Astrocyte (in vitro differentiated cells and primary cell): ENCODE measurements at regions not wholly inside any gene's neighbourhood (a gene's known extent, or its start where the extent isn't known, plus 50 kb on each side); places are given as distances from the start of the nearest gene placed in this dataset.

Experiments
- EZH2 ChIP-seq: IDR thresholded peaks from 2 replicates; pipeline ENCODE4 v1.6.1; 2012; ENCODE audit warnings: mild to moderate bottlenecking, low read length, inconsistent platforms; ENCODE audit not compliant: insufficient read depth
- TF ChIP-seq, protein P1 (sequence below): IDR thresholded peaks from 2 replicates; pipeline ENCODE4 v1.5.1; 2011; ENCODE audit warnings: low read depth, mild to moderate bottlenecking, inconsistent platforms, low read length, moderate library complexity; ENCODE audit not compliant: insufficient read depth

DNA sequence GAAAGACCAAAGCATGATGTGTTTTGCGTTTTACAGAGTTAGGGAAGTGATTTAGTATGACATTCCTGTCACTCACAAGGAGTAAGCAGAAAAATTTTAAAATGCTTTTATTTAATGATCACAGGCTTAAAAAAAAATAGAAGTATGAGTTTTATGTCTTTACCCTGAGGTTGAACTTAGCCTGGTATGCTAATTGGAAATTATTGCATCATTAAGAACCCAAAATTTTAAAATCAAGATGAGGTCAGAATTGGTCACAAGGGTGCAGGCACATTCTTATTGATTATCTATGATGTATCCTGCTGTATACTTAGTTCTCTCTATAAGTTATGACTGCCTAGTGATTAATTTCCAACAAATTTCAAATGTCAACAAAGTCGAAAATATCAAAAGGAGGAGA, 585.6 kb upstream of the ALCAM start:
- TF ChIP-seq, protein P1, sequence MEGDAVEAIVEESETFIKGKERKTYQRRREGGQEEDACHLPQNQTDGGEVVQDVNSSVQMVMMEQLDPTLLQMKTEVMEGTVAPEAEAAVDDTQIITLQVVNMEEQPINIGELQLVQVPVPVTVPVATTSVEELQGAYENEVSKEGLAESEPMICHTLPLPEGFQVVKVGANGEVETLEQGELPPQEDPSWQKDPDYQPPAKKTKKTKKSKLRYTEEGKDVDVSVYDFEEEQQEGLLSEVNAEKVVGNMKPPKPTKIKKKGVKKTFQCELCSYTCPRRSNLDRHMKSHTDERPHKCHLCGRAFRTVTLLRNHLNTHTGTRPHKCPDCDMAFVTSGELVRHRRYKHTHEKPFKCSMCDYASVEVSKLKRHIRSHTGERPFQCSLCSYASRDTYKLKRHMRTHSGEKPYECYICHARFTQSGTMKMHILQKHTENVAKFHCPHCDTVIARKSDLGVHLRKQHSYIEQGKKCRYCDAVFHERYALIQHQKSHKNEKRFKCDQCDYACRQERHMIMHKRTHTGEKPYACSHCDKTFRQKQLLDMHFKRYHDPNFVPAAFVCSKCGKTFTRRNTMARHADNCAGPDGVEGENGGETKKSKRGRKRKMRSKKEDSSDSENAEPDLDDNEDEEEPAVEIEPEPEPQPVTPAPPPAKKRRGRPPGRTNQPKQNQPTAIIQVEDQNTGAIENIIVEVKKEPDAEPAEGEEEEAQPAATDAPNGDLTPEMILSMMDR = no peak
- no peak for TF ChIP-seq EZH2
